ENCODE measurements at regions not wholly inside any gene's neighbourhood (a gene's known extent, or its start where the extent isn't known, plus 50 kb on each side); places are given as distances from the start of the nearest gene placed in this dataset.

DNA sequence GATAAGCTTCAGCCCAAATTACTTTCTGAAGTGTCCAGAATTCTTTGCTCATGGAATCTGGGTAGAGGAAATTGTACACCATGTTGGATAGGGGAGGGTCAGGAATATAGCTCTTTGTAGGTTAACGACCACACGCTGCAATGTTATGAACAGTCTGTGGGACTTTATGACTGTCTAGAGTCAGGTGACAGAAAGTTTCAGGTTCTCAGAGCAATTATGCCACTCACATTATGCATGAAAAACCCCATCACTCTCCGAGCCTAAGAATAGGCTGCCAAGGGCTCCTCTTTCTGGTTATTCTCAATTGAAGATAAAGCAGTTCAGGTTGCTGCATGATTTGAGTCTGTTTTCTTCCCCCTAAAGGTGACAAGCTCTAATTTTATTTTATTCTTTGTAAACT, 430.9 kb downstream of the ATP23 start:
- Histone ChIP-seq H3K9me3 (ENCODE audit: control insufficient read depth in 2 of 2, insufficient read depth in 1 of 2, low read length in 1 of 2) (no peaks in the 10 kb centered on the region), H3K4me3 (ENCODE audit: low read length in 2 of 2) (no peak overlapping the region), H3K27ac (ENCODE audit: low read depth in 1 of 2, low read length in 1 of 2) (no peak overlapping the region), H3K4me1 (ENCODE audit: control insufficient read depth in 2 of 2, insufficient read depth in 2 of 2, low read length in 2 of 2) (no peaks in the 10 kb centered on the region), H3K27me3 (ENCODE audit: control insufficient read depth in 2 of 2, insufficient read depth in 1 of 2, low read length in 1 of 2) (no peaks in the 10 kb centered on the region), H3K36me3 (ENCODE audit: control insufficient read depth in 2 of 2, insufficient read depth in 2 of 2, low read length in 1 of 2) (no peaks in the 10 kb centered on the region)
- 95% methylated on average over 3 of the region's 3 CpGs for WGBS
- DNase-seq (ENCODE audit: low read depth in 6 of 9, low spot score in 9 of 9), result no peak

DNA sequence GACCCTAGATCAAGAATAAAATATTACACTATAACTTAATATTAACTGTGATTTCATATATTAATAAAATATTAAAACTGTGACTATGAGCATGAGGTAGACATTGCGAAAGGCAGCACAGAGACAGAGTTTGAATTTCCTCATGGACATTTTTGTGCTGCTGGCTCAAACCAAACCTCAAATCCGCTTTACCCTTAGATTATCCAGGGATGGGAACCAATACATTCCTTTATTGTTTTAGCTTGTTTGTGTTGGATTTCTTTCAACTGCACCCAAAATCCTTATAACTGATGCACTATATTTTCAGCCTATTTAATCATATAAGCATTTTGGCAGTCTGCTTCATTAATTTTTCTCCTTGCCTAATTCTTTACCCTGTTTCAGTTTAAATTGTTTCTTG, 436.7 kb downstream of the ATP23 start:
- H3K4me1 ChIP-seq (ENCODE audit: control insufficient read depth in 2 of 2, insufficient read depth in 2 of 2, low read length in 2 of 2), result no peaks in the 10 kb centered on the region
- 94% methylated on average over 2 of the region's 2 CpGs for WGBS
- no peak for DNase-seq (ENCODE audit: low read depth in 6 of 9, low spot score in 9 of 9)
- no peak overlapping the region for H3K27ac ChIP-seq (ENCODE audit: low read depth in 1 of 2, low read length in 1 of 2)
- no peak overlapping the region for H3K4me3 ChIP-seq (ENCODE audit: low read length in 2 of 2)
- H3K36me3 ChIP-seq (ENCODE audit: control insufficient read depth in 2 of 2, insufficient read depth in 2 of 2, low read length in 1 of 2), result no peaks in the 10 kb centered on the region
- no peaks in the 10 kb centered on the region for H3K9me3 ChIP-seq (ENCODE audit: control insufficient read depth in 2 of 2, insufficient read depth in 1 of 2, low read length in 1 of 2)
- no peaks in the 10 kb centered on the region for H3K27me3 ChIP-seq (ENCODE audit: control insufficient read depth in 2 of 2, insufficient read depth in 1 of 2, low read length in 1 of 2)

DNA sequence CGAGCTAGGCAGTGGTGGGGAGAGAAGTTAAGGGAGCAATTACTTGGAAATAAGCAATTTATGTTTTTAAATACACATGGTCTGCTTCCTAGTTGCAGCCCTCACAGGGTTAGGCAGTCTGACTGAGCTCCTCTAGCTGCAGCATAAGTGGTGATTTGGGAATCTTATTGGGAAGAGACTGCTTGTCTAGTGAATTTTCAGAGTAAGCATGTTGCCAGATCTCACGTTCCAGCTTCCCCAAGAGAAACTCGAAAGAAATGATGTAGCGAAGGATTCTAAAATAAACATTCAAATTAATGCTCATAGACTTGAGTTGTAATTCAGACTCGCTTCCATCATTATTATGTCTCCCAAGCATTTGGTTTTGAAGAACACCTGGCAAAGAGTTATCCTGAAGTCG, 440.2 kb downstream of the ATP23 start:
- Histone ChIP-seq H3K27ac (ENCODE audit: low read depth in 1 of 2, low read length in 1 of 2) (no peak overlapping the region), H3K36me3 (ENCODE audit: control insufficient read depth in 2 of 2, insufficient read depth in 2 of 2, low read length in 1 of 2) (no peaks in the 10 kb centered on the region), H3K27me3 (ENCODE audit: control insufficient read depth in 2 of 2, insufficient read depth in 1 of 2, low read length in 1 of 2) (no peaks in the 10 kb centered on the region), H3K4me3 (ENCODE audit: low read length in 2 of 2) (no peak overlapping the region), H3K9me3 (ENCODE audit: control insufficient read depth in 2 of 2, insufficient read depth in 1 of 2, low read length in 1 of 2) (no peaks in the 10 kb centered on the region), H3K4me1 (ENCODE audit: control insufficient read depth in 2 of 2, insufficient read depth in 2 of 2, low read length in 2 of 2) (no peaks in the 10 kb centered on the region)
- WGBS, result 92% methylated on average over 6 of the region's 6 CpGs
- no peak for DNase-seq (ENCODE audit: low read depth in 6 of 9, low spot score in 9 of 9)

DNA sequence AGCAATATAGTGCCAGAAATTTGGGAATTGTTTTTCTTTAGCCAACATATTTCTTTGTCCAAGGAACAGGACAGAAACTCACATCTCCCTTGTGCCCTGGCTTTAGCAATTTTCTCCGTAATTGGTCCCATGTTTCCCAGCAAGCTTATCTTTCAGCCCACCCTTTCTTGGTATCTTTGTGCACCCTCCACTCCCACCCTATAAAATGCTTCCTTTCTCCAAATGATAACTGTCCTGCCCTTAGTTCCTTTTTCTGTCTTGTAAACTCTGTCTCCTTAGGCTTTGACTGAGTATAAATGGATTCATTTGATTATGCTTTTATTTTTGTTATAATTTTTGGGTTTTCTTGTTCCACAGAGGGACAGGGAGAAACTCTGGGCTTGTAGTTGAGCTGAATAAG, 442.8 kb downstream of the ATP23 start:
- Histone ChIP-seq H3K36me3 (ENCODE audit: control insufficient read depth in 2 of 2, insufficient read depth in 2 of 2, low read length in 1 of 2) (no peaks in the 10 kb centered on the region), H3K27ac (ENCODE audit: low read depth in 1 of 2, low read length in 1 of 2) (no peak overlapping the region), H3K4me3 (ENCODE audit: low read length in 2 of 2) (no peak overlapping the region), H3K4me1 (ENCODE audit: control insufficient read depth in 2 of 2, insufficient read depth in 2 of 2, low read length in 2 of 2) (no peaks in the 10 kb centered on the region), H3K27me3 (ENCODE audit: control insufficient read depth in 2 of 2, insufficient read depth in 1 of 2, low read length in 1 of 2) (no peaks in the 10 kb centered on the region), H3K9me3 (ENCODE audit: control insufficient read depth in 2 of 2, insufficient read depth in 1 of 2, low read length in 1 of 2) (no peaks in the 10 kb centered on the region)
- WGBS, result 59% methylated on average over 1 of the region's 1 CpG
- DNase-seq (ENCODE audit: low read depth in 6 of 9, low spot score in 9 of 9), result no peak

GRCh38 chr12:58386136-58386535, 444.8 kb downstream of the ATP23 start:
- Histone ChIP-seq H3K4me3 (ENCODE audit: low read length in 2 of 2) (no peak overlapping the region), H3K27me3 (ENCODE audit: control insufficient read depth in 2 of 2, insufficient read depth in 1 of 2, low read length in 1 of 2) (no peaks in the 10 kb centered on the region), H3K4me1 (ENCODE audit: control insufficient read depth in 2 of 2, insufficient read depth in 2 of 2, low read length in 2 of 2) (no peaks in the 10 kb centered on the region), H3K9me3 (ENCODE audit: control insufficient read depth in 2 of 2, insufficient read depth in 1 of 2, low read length in 1 of 2) (no peaks in the 10 kb centered on the region), H3K27ac (ENCODE audit: low read depth in 1 of 2, low read length in 1 of 2) (no peak overlapping the region), H3K36me3 (ENCODE audit: control insufficient read depth in 2 of 2, insufficient read depth in 2 of 2, low read length in 1 of 2) (no peaks in the 10 kb centered on the region)
- no peak for DNase-seq (ENCODE audit: low read depth in 6 of 9, low spot score in 9 of 9)
- WGBS, result 89% methylated on average over 2 of the region's 2 CpGs

DNA sequence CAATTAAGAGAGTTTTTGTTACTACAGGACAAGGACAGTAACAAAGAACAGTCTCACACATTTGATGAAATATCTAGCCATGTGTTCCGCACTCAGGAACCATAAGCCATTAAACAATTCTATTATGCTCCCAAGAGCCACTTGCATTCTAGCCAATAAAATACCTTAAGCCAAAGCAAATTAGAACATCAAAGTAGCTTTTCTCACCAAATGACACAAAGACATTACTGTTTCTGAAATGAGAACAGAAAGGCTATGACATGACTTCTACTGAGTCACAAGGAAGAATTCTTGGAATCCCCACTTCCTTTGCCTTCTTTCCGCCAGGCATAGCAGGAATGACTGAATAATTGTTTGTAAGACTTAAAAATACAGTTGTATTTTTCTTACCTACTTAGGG, 445.8 kb downstream of the ATP23 start:
- H3K36me3 ChIP-seq (ENCODE audit: control insufficient read depth in 2 of 2, insufficient read depth in 2 of 2, low read length in 1 of 2), result no peaks in the 10 kb centered on the region
- 73% methylated on average over 2 of the region's 2 CpGs for WGBS
- H3K27ac ChIP-seq (ENCODE audit: low read depth in 1 of 2, low read length in 1 of 2), result no peak overlapping the region
- no peak for DNase-seq (ENCODE audit: low read depth in 6 of 9, low spot score in 9 of 9)
- no peak overlapping the region for H3K4me3 ChIP-seq (ENCODE audit: low read length in 2 of 2)
- no peaks in the 10 kb centered on the region for H3K27me3 ChIP-seq (ENCODE audit: control insufficient read depth in 2 of 2, insufficient read depth in 1 of 2, low read length in 1 of 2)
- H3K4me1 ChIP-seq (ENCODE audit: control insufficient read depth in 2 of 2, insufficient read depth in 2 of 2, low read length in 2 of 2), result no peaks in the 10 kb centered on the region
- no peaks in the 10 kb centered on the region for H3K9me3 ChIP-seq (ENCODE audit: control insufficient read depth in 2 of 2, insufficient read depth in 1 of 2, low read length in 1 of 2)

GRCh38 chr12:58388261-58388660, 446.9 kb downstream of the ATP23 start:
- no peaks in the 10 kb centered on the region for H3K27me3 ChIP-seq (ENCODE audit: control insufficient read depth in 2 of 2, insufficient read depth in 1 of 2, low read length in 1 of 2)
- H3K36me3 ChIP-seq (ENCODE audit: control insufficient read depth in 2 of 2, insufficient read depth in 2 of 2, low read length in 1 of 2), result no peaks in the 10 kb centered on the region
- no peak overlapping the region for H3K4me3 ChIP-seq (ENCODE audit: low read length in 2 of 2)
- no peak for DNase-seq (ENCODE audit: low read depth in 6 of 9, low spot score in 9 of 9)
- H3K27ac ChIP-seq (ENCODE audit: low read depth in 1 of 2, low read length in 1 of 2), result no peak overlapping the region
- no peaks in the 10 kb centered on the region for H3K4me1 ChIP-seq (ENCODE audit: control insufficient read depth in 2 of 2, insufficient read depth in 2 of 2, low read length in 2 of 2)
- H3K9me3 ChIP-seq (ENCODE audit: control insufficient read depth in 2 of 2, insufficient read depth in 1 of 2, low read length in 1 of 2), result no peaks in the 10 kb centered on the region
- WGBS, result 89% methylated on average over 2 of the region's 2 CpGs

- no peak for DNase-seq (ENCODE audit: low read depth in 6 of 9, low spot score in 9 of 9)
- Histone ChIP-seq H3K36me3 (ENCODE audit: control insufficient read depth in 2 of 2, insufficient read depth in 2 of 2, low read length in 1 of 2) (no peaks in the 10 kb centered on the region), H3K4me3 (ENCODE audit: low read length in 2 of 2) (no peak overlapping the region), H3K27me3 (ENCODE audit: control insufficient read depth in 2 of 2, insufficient read depth in 1 of 2, low read length in 1 of 2) (no peaks in the 10 kb centered on the region), H3K4me1 (ENCODE audit: control insufficient read depth in 2 of 2, insufficient read depth in 2 of 2, low read length in 2 of 2) (no peaks in the 10 kb centered on the region), H3K27ac (ENCODE audit: low read depth in 1 of 2, low read length in 1 of 2) (no peak overlapping the region), H3K9me3 (ENCODE audit: control insufficient read depth in 2 of 2, insufficient read depth in 1 of 2, low read length in 1 of 2) (no peaks in the 10 kb centered on the region)
- 83% methylated on average over 3 of the region's 3 CpGs for WGBS
Measured at GRCh38 chr12:58393152-58393551, 451.8 kb downstream of the ATP23 start.

GRCh38 chr12:58395056-58395455, 453.7 kb downstream of the ATP23 start:
- DNase-seq (ENCODE audit: low read depth in 6 of 9, low spot score in 9 of 9), result no peak
- Histone ChIP-seq H3K27me3 (ENCODE audit: control insufficient read depth in 2 of 2, insufficient read depth in 1 of 2, low read length in 1 of 2) (no peaks in the 10 kb centered on the region), H3K4me1 (ENCODE audit: control insufficient read depth in 2 of 2, insufficient read depth in 2 of 2, low read length in 2 of 2) (no peaks in the 10 kb centered on the region), H3K36me3 (ENCODE audit: control insufficient read depth in 2 of 2, insufficient read depth in 2 of 2, low read length in 1 of 2) (no peaks in the 10 kb centered on the region), H3K9me3 (ENCODE audit: control insufficient read depth in 2 of 2, insufficient read depth in 1 of 2, low read length in 1 of 2) (no peaks in the 10 kb centered on the region), H3K27ac (ENCODE audit: low read depth in 1 of 2, low read length in 1 of 2) (no peak overlapping the region), H3K4me3 (ENCODE audit: low read length in 2 of 2) (no peak overlapping the region)
- 85% methylated on average over 3 of the region's 3 CpGs for WGBS

DNA sequence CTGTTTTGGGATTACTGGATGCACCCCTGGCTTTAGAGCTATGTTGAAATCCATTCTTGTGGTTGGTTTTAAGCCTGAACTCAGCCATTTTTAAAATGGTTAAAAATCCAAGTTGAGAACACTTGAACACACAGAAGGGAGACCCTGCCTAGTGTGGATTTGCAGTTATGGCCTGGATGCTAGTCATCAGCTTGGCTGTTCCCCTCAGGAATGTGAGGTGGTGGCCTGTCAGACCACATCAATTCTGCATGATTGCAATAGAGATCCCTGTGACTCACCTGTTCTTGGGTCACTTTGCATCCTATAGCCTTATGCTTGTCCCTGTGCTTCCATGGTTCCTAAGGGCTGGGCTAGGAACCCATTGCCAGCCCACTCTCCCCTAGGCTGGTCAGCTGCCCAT, 454.1 kb downstream of the ATP23 start:
- H3K27me3 ChIP-seq (ENCODE audit: control insufficient read depth in 2 of 2, insufficient read depth in 1 of 2, low read length in 1 of 2), result no peaks in the 10 kb centered on the region
- no peak for DNase-seq (ENCODE audit: low read depth in 6 of 9, low spot score in 9 of 9)
- H3K36me3 ChIP-seq (ENCODE audit: control insufficient read depth in 2 of 2, insufficient read depth in 2 of 2, low read length in 1 of 2), result no peaks in the 10 kb centered on the region
- no peak overlapping the region for H3K27ac ChIP-seq (ENCODE audit: low read depth in 1 of 2, low read length in 1 of 2)
- no peaks in the 10 kb centered on the region for H3K9me3 ChIP-seq (ENCODE audit: control insufficient read depth in 2 of 2, insufficient read depth in 1 of 2, low read length in 1 of 2)
- no peaks in the 10 kb centered on the region for H3K4me1 ChIP-seq (ENCODE audit: control insufficient read depth in 2 of 2, insufficient read depth in 2 of 2, low read length in 2 of 2)
- H3K4me3 ChIP-seq (ENCODE audit: low read length in 2 of 2), result no peak overlapping the region

Data from thymus (tissue), 11 donors.